GM23338 (cell line): ENCODE measurements at regions not wholly inside any gene's neighbourhood (a gene's known extent, or its start where the extent isn't known, plus 50 kb on each side); places are given as distances from the start of the nearest gene placed in this dataset.

Experiments used
- CREB1 ChIP-seq: fragments of 250-450 bp; sonication (Bioruptor Pico); IDR thresholded peaks from 2 replicates; pipeline ENCODE4 v1.5.0; 2020; ENCODE audit warnings: low read depth, mild to moderate bottlenecking, moderate library complexity
- CTCF ChIP-seq, 2 experiments: fragments of 200-600 bp in 1 of 2; sonication (generic) in 1 of 2; conservative IDR thresholded peaks; 2 replicates each; pipeline versions ENCODE4 v1.5.1 to v1.6.1; 2016 to 2017; ENCODE audit warnings: antibody characterized with exemption in 2 of 2, low read depth in 2 of 2, mild to moderate bottlenecking in 2 of 2, moderate library complexity in 1 of 2
- EZH2 ChIP-seq: fragments of 200-600 bp; sonication (generic); IDR thresholded peaks from one replicate; pipeline ENCODE4 v1.8.0; 2017; ENCODE audit warnings: antibody characterized with exemption, mild to moderate bottlenecking, low read depth; ENCODE audit not compliant: unreplicated experiment
- EZH2phosphoT487 ChIP-seq: fragments of 200-600 bp; sonication (generic); IDR thresholded peaks from one replicate; pipeline ENCODE4 v1.8.1; 2018; ENCODE audit warnings: antibody characterized with exemption; ENCODE audit not compliant: unreplicated experiment
- JUNB ChIP-seq: IDR thresholded peaks from one replicate; pipeline ENCODE4 v1.6.1; 2016; ENCODE audit warnings: antibody characterized with exemption; ENCODE audit not compliant: unreplicated experiment
- POLR2AphosphoS5 ChIP-seq: IDR thresholded peaks from 2 replicates; pipeline ENCODE4 v1.6.1; 2016; ENCODE audit warnings: antibody characterized with exemption, low read depth
- REST ChIP-seq: IDR thresholded peaks from one replicate; pipeline ENCODE4 v1.6.1; 2018; ENCODE audit warnings: antibody characterized with exemption; ENCODE audit not compliant: unreplicated experiment

DNA sequence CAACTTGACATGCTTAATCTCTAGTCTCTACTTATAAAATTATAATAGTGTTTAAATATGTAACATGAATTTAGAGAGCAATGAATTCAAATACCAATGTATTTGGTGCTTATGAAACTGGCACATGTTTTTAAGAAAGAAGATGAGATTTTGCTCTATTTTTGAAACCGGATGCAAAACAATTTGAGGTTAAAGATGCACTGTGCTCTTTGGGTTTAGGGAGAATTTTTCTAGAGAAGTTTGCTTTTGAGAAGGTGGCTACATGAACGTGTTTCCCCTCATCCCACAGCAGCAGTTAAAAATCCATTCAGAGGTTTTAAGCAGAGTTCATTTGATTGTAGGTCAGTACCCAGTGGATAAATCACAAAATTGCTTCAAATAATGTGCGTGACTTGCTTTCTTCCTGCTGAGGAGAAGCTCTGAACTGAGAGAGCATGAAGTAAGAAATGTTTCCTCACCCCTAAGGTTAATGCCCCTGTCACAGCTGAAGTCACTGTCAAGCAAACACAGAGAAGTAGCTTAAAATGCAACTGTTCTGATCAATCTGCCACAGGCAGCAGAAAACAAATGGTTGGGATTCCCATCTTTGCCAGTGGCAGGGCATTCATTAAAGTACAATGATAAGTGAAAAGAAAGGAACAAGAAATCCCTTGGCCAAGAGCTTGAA lies 241.9 kb upstream of the SYT1 start:
- TF ChIP-seq POLR2AphosphoS5: no peak
- TF ChIP-seq CTCF (conservative IDR thresholded peaks at IDR 0.05; ENCODE audit: low read depth in 2 of 2): no peak
- no peak for TF ChIP-seq EZH2
- TF ChIP-seq REST: no peak
- no peak for TF ChIP-seq EZH2phosphoT487
- no peak for TF ChIP-seq CREB1 (CRISPR knock-in tag)
- no peak for TF ChIP-seq JUNB
